Stomach (tissue), 4 donors: ENCODE measurements at regions not wholly inside any gene's neighbourhood (a gene's known extent, or its start where the extent isn't known, plus 50 kb on each side); places are given as distances from the start of the nearest gene placed in this dataset.

Experiments used
- EP300 ChIP-seq: sonication (generic); formaldehyde crosslinking; IDR thresholded peaks from one replicate; pipeline ENCODE4 v1.6.1; 2017; ENCODE audit warnings: antibody characterized with exemption
- POLR2A ChIP-seq, 4 donors: fragments of 450-650 bp; IDR thresholded peaks; one replicate each; pipeline ENCODE4 v1.6.1; 2016; ENCODE audit warnings: antibody characterized with exemption in 4 of 4, control low read depth in 2 of 4, mild to moderate bottlenecking in 1 of 4, moderate library complexity in 1 of 4
- POLR2AphosphoS5 ChIP-seq, 3 donors: sonication (generic); formaldehyde crosslinking; IDR thresholded peaks; one replicate each; pipeline ENCODE4 v1.6.1; 2016; ENCODE audit warnings: antibody characterized with exemption in 3 of 3
- TF ChIP-seq, protein P1 (sequence below), 7 experiments: fragments of 450-650 bp in 4 of 7; fragments of 200-600 bp in 3 of 7; sonication (generic) in 3 of 7; IDR thresholded peaks; one replicate each; pipeline ENCODE4 v1.5.1; 2016 to 2019; ENCODE audit warnings: antibody characterized with exemption in 7 of 7, control low read depth in 2 of 7, mild to moderate bottlenecking in 1 of 7

DNA sequence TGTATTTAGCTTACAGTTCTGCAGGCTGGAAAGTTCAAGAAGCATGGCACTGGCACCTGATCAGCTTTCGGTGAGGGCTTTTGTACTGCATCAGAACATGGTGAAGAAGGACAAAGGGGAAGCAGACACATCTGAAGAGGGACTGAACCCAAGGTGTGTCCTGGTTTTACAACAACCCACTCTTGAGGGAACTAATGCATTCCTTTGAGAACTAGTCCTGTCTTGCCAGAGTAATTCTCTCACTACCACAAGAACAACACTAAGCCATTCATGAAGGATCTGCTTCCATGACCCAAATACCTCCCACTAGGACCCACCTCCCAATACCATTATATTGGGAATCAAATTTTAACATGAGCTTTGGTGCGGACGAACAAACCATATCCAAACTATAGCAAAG, 93.6 kb downstream of the RFC3 start:
- TF ChIP-seq, protein P1, sequence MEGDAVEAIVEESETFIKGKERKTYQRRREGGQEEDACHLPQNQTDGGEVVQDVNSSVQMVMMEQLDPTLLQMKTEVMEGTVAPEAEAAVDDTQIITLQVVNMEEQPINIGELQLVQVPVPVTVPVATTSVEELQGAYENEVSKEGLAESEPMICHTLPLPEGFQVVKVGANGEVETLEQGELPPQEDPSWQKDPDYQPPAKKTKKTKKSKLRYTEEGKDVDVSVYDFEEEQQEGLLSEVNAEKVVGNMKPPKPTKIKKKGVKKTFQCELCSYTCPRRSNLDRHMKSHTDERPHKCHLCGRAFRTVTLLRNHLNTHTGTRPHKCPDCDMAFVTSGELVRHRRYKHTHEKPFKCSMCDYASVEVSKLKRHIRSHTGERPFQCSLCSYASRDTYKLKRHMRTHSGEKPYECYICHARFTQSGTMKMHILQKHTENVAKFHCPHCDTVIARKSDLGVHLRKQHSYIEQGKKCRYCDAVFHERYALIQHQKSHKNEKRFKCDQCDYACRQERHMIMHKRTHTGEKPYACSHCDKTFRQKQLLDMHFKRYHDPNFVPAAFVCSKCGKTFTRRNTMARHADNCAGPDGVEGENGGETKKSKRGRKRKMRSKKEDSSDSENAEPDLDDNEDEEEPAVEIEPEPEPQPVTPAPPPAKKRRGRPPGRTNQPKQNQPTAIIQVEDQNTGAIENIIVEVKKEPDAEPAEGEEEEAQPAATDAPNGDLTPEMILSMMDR (IDR thresholded peaks at IDR 0.05): no peak
- TF ChIP-seq POLR2AphosphoS5 (IDR thresholded peaks at IDR 0.05): no peak
- TF ChIP-seq EP300: no peak
- TF ChIP-seq POLR2A (IDR thresholded peaks at IDR 0.05): no peak
